Testis (tissue), 2 donors: ENCODE measurements at regions not wholly inside any gene's neighbourhood (a gene's known extent, or its start where the extent isn't known, plus 50 kb on each side); places are given as distances from the start of the nearest gene placed in this dataset.
A peak's percentile ranks its signal among the peaks of the same experiment; 100 is the strongest.

Source experiments
- DNase-seq: peaks from one replicate; pipeline ENCODE4 v3.0.0-alpha.2; 2019
- H3K27ac ChIP-seq, 2 donors: fragments of 200-600 bp; sonication (generic); one replicate each; pipeline ENCODE4 v1.5.1; 2019
- H3K27me3 ChIP-seq: fragments of 200-600 bp; sonication (generic); one replicate; pipeline ENCODE4 v1.5.1; 2019
- H3K36me3 ChIP-seq: fragments of 200-600 bp; sonication (generic); one replicate; pipeline ENCODE4 v1.5.1; 2017; ENCODE audit warnings: low read depth; ENCODE audit errors: missing control alignments
- H3K4me1 ChIP-seq: fragments of 200-600 bp; sonication (generic); one replicate; pipeline ENCODE4 v1.5.1; 2019
- H3K4me3 ChIP-seq, 2 donors: fragments of 200-600 bp; sonication (generic); one replicate each; pipeline ENCODE4 v1.5.1; 2017 to 2019
- H3K9me3 ChIP-seq: fragments of 200-600 bp; sonication (generic); one replicate; pipeline ENCODE4 v1.5.1; 2017
- POLR2A ChIP-seq: fragments of 450-650 bp; IDR thresholded peaks from one replicate; pipeline ENCODE4 v1.6.1; 2017; ENCODE audit warnings: antibody characterized with exemption, mild to moderate bottlenecking, moderate library complexity
- WGBS, 2 donors: methylation state at CpG; one replicate each; pipeline ENCODE4 v1.1.5; 2018; 5-methylcytosine and 5-hydroxymethylcytosine counted together
- intact Hi-C: fragments of 100-400 bp; cut with DNase I; formaldehyde crosslinking; loops from one replicate; pipeline ENCODE4 v1.15.1; 2023; ENCODE audit warnings: low total_unique reads
- TF ChIP-seq, protein P1 (sequence below), 3 experiments: fragments of 450-650 bp in 2 of 3; fragments of 200-600 bp in 1 of 3; sonication (generic) in 1 of 3; IDR thresholded peaks; one replicate each; pipeline ENCODE4 v1.5.1; 2016 to 2019; ENCODE audit warnings: antibody characterized with exemption in 3 of 3, mild to moderate bottlenecking in 2 of 3, moderate library complexity in 1 of 3

DNA sequence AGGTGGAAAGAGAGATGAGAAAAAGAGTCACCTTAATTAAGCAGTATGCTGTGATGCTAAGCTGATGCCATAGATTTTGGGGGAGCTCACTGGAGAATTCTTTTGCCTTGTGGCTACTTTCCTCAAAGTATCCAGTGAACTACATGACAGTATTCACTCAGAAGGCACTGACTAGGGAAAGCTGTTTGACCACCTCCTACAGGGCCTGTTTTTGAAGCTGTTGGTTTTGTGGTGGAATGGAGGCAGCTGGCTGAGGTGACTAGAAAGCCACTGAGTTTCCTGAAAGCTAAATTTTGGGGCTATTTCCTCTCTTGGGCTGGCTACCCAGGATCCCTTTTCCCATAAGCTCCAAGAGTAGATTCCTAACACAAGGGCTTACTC, 124.8 kb upstream of the EOLA2 start:
- TF ChIP-seq POLR2A, result no peak
- TF ChIP-seq, protein P1, sequence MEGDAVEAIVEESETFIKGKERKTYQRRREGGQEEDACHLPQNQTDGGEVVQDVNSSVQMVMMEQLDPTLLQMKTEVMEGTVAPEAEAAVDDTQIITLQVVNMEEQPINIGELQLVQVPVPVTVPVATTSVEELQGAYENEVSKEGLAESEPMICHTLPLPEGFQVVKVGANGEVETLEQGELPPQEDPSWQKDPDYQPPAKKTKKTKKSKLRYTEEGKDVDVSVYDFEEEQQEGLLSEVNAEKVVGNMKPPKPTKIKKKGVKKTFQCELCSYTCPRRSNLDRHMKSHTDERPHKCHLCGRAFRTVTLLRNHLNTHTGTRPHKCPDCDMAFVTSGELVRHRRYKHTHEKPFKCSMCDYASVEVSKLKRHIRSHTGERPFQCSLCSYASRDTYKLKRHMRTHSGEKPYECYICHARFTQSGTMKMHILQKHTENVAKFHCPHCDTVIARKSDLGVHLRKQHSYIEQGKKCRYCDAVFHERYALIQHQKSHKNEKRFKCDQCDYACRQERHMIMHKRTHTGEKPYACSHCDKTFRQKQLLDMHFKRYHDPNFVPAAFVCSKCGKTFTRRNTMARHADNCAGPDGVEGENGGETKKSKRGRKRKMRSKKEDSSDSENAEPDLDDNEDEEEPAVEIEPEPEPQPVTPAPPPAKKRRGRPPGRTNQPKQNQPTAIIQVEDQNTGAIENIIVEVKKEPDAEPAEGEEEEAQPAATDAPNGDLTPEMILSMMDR (IDR thresholded peaks at IDR 0.05), result no peak
- intact Hi-C loops, result no loop called here
- H3K4me3 ChIP-seq, result no peak overlapping the region
- no peak for DNase-seq
- H3K9me3 ChIP-seq, result no peaks in the 10 kb centered on the region
- no peaks in the 10 kb centered on the region for H3K4me1 ChIP-seq
- no peaks in the 10 kb centered on the region for H3K27me3 ChIP-seq
- no peak overlapping the region for H3K27ac ChIP-seq
- H3K36me3 ChIP-seq, result no peaks in the 10 kb centered on the region

DNA sequence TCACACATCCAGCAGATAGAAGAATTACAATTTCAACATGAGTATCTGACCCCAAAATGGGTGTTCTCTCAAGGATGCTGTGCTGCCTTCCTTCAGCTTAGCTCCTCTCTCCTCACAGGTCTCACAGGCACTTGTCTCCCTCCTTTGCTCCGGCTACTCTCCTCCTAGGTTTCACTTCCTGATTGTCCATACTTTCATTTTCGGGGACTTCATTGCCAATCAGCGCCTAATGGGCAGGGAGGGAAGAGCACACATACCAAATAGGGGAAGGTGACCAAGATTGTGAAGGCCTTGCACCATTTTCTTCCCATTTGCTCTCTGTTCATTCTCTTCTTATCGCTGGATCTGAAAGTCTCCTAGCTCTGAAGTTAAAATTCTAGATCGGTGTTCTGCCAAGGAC, 125.4 kb upstream of the EOLA2 start:
- intact Hi-C loops, result no loop called here
- H3K27me3 ChIP-seq, result no peaks in the 10 kb centered on the region
- TF ChIP-seq, protein P1 (IDR thresholded peaks at IDR 0.05), result no peak
- no peak for TF ChIP-seq POLR2A
- no peaks in the 10 kb centered on the region for H3K36me3 ChIP-seq
- H3K27ac ChIP-seq, result no peak overlapping the region
- no peaks in the 10 kb centered on the region for H3K9me3 ChIP-seq
- 91 to 92% methylated on average over 4 to 5 of the region's 5 CpGs for WGBS, 2 donors
- no peak for DNase-seq
- no peaks in the 10 kb centered on the region for H3K4me1 ChIP-seq
- H3K4me3 ChIP-seq, result no peak overlapping the region

DNA sequence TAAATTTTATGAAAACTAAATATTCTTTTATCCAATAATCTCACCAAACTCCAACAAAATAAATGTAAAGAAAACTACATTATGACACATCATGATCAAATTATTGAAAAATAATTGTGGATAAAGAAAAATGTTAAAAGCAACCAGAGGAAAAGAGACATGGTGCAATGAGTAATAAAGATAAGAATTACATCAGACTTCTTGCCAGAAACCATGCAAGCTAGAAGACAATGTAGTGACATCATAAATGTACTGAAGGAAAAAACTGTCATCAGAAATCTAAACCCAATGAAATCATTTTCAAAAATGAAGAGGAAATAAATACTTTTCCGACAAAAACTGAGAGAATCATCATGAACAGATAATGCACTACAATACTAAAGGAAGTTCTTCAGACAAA, 135.9 kb upstream of the EOLA2 start:
- no peaks in the 10 kb centered on the region for H3K9me3 ChIP-seq
- DNase-seq, result no peak

DNA sequence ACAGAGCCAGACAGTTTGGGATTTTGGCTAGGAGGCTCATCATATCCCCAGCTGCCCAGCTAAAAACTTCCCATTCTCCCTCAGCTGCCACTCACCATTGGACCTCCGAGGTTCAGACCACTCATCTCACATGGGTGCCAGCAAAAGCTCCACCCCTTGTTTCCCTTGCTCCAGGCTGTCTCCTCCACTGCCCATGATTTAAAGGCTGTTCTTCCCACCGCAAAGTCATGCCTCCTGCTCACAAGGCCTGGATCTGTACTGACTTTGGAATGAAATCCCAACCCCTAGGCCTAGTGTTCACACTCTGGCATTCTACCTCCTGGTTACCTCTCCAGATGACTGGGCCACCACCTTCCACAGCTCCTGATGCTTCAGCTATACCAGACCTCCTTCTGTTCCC, 142.2 kb upstream of the EOLA2 start:
- H3K9me3 ChIP-seq, result no peaks in the 10 kb centered on the region
- DNase-seq, result no peak
- whole genome bisulfite sequencing, 2 donors, result 78% methylated on average over 2 of the region's 2 CpGs; no CpG with 5 or more reads in 1 of the 2 donors
- H3K36me3 ChIP-seq, result no peaks in the 10 kb centered on the region
- TF ChIP-seq POLR2A, result no peak
- TF ChIP-seq, protein P1 (IDR thresholded peaks at IDR 0.05), result no peak
- intact Hi-C loops, result no loop called here
- H3K27me3 ChIP-seq, result no peaks in the 10 kb centered on the region
- no peaks in the 10 kb centered on the region for H3K4me1 ChIP-seq
- H3K27ac ChIP-seq, result no peak overlapping the region
- H3K4me3 ChIP-seq, result no peak overlapping the region

More for the DNA sequence above, 135.9 kb upstream of the EOLA2 start:
- intact Hi-C loops, result no loop called here
- Histone ChIP-seq H3K4me3 (no peak overlapping the region), H3K27me3 (no peaks in the 10 kb centered on the region), H3K36me3 (no peaks in the 10 kb centered on the region), H3K4me1 (no peaks in the 10 kb centered on the region), H3K27ac (no peak overlapping the region)
- WGBS, 2 donors, result 83 to 100% methylated on average over 1 of the region's 1 CpG
- no peak for TF ChIP-seq POLR2A
- TF ChIP-seq, protein P1 (IDR thresholded peaks at IDR 0.05), result no peak

DNA sequence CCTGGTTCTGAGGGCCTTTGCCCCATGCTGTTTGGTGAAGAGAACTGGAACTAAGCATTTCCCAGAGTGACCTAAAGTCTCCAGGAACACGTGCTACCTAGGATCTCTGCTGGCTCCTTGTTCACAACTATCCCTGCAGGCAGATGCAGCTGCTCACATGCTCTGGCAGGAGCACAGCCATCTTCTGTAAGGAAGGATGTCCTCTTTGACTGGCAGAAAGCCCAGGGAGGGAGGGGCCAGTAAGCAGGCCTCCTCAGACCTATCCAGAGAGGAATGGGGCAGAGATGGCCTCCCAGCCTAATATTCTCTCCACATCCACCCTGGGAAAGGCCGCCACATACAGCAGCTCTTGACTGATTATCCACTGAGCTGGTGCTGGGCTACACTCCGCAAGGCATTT, 142.8 kb upstream of the EOLA2 start:
- H3K27me3 ChIP-seq, result no peaks in the 10 kb centered on the region
- H3K9me3 ChIP-seq, result no peaks in the 10 kb centered on the region
- intact Hi-C loops, result no loop called here
- H3K4me1 ChIP-seq, result no peaks in the 10 kb centered on the region
- peak; percentile 15 for DNase-seq
- TF ChIP-seq, protein P1 (IDR thresholded peaks at IDR 0.05), result no peak
- no peak for TF ChIP-seq POLR2A
- no peaks in the 10 kb centered on the region for H3K36me3 ChIP-seq
- WGBS, 2 donors, result 91% methylated on average over 2 of the region's 3 CpGs; no CpG with 5 or more reads in 1 of the 2 donors
- no peak overlapping the region for H3K4me3 ChIP-seq
- H3K27ac ChIP-seq, result no peak overlapping the region
